Epithelial cell of proximal tubule (primary cell): ENCODE measurements at regions not wholly inside any gene's neighbourhood (a gene's known extent, or its start where the extent isn't known, plus 50 kb on each side); places are given as distances from the start of the nearest gene placed in this dataset.

Experiments used
- DNase-seq: peaks from one replicate; pipeline ENCODE4 v3.0.0-alpha.2; 2011; ENCODE audit warnings: low read depth
- H3K4me3 ChIP-seq: 2 replicates; pipeline ENCODE4 v1.5.1; 2011; ENCODE audit warnings: low read depth, mild to moderate bottlenecking, low read length
- CTCF ChIP-seq: conservative IDR thresholded peaks from 2 replicates; pipeline ENCODE4 v1.5.1; 2012; ENCODE audit warnings: low read depth, mild to moderate bottlenecking, low read length

GRCh38 chr6:120951258-120951657, 383.0 kb downstream of the TBC1D32 start:
- no peak for DNase-seq
- TF ChIP-seq CTCF: no peak
- no peak overlapping the region for H3K4me3 ChIP-seq

- no peak overlapping the region for H3K4me3 ChIP-seq
- no peak for TF ChIP-seq CTCF
- no peak for DNase-seq
Observed at GRCh38 chr6:120947111-120947510, 387.2 kb downstream of the TBC1D32 start.

- no peak overlapping the region for H3K4me3 ChIP-seq
- DNase-seq: no peak
- no peak for TF ChIP-seq CTCF
Observed at GRCh38 chr6:120945905-120946594, 388.2 kb downstream of the TBC1D32 start.

- DNase-seq: no peak
- H3K4me3 ChIP-seq: no peak overlapping the region
- no peak for TF ChIP-seq CTCF
Observed at GRCh38 chr6:120938876-120939472, 395.3 kb downstream of the TBC1D32 start.

GRCh38 chr6:120938164-120938875, 396.0 kb downstream of the TBC1D32 start:
- DNase-seq: no peak
- no peak overlapping the region for H3K4me3 ChIP-seq
- no peak for TF ChIP-seq CTCF

- no peak for TF ChIP-seq CTCF
- no peak for DNase-seq
- no peak overlapping the region for H3K4me3 ChIP-seq
Observed at GRCh38 chr6:120935908-120936307, 398.4 kb downstream of the TBC1D32 start.
